NCI-H345 treated with DMSO at 0.1 percent for 48 hours (cell line): ENCODE measurements at regions not wholly inside any gene's neighbourhood (a gene's known extent, or its start where the extent isn't known, plus 50 kb on each side); places are given as distances from the start of the nearest gene placed in this dataset.

ENCODE experiments used
- DNase-seq: peaks from one replicate; lab custom pipeline; 2025; ENCODE audit not compliant: unreplicated experiment; lab: John Stamatoyannopoulos, UW

DNA sequence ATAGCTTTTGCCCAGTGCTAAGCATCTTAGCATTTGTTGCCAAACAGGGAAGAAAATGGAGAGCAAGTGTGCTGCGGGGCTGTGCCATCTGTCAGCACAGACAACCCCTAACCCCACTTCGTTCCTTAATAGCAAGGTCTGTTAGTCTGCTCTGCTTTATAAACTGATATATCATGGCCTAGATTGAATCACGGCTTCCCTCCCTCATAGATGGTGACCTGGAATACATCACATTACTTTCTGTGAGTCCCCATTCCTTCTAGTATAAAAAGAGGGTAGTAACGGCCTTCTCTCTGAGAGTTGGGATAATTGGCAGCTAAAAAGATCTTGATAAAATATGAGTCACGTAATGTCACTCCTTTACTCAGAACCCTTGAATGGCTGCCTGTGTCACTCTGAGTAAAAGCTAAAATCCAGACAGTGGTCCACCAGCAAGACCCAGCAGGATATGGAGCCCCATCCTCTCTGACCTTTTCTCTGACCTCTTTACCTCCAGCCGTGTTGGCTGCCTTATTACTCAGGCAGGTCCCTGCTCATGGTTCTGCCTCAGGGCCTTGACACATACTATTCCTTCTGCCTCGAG lies 151.7 kb downstream of the DLEU7 start:
- no peak for DNase-seq

DNA sequence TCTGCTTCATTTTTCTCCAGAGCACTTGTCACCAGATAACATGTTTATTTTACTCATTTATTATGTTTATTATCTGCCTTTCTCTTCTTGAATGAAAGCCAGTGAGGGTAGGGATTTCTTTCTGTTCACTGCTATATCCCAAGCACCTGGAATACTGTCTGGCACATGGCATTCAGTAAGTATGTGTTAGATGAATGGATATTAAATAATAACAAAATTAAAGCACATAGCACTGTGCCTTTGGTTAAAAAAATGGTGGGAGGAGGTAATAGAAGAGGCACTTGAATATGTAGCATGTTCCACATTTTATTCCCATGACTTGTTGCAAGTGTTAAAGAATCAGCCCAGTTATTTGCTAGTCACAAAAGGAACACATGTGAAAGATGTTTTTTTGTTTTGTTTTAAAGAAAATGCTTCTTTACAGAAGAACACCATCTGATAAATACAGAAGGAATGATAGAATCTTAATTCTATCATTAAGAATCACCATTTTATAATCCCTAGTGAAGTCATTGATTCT lies 151.0 kb downstream of the DLEU7 start:
- DNase-seq: no peak

DNA sequence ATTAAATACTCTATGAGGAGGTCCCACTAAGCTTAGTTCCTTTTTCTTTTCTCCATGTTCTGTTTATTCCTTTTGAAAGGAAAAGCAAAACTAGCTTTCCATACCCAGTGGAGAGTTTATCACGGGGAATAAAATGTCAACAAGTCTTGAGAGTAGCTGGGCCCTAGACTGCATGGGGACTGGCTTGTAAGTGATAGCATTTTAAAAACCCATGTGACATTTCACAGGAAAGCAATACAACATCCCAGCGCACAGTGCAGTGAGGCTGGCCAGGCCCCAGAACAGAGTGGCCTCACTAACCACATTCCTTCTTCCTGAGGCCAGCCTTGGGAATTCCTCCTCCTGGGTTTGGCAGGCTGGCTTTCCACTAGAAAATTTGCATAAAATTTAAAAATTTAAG lies 149.8 kb downstream of the DLEU7 start:
- no peak for DNase-seq

DNA sequence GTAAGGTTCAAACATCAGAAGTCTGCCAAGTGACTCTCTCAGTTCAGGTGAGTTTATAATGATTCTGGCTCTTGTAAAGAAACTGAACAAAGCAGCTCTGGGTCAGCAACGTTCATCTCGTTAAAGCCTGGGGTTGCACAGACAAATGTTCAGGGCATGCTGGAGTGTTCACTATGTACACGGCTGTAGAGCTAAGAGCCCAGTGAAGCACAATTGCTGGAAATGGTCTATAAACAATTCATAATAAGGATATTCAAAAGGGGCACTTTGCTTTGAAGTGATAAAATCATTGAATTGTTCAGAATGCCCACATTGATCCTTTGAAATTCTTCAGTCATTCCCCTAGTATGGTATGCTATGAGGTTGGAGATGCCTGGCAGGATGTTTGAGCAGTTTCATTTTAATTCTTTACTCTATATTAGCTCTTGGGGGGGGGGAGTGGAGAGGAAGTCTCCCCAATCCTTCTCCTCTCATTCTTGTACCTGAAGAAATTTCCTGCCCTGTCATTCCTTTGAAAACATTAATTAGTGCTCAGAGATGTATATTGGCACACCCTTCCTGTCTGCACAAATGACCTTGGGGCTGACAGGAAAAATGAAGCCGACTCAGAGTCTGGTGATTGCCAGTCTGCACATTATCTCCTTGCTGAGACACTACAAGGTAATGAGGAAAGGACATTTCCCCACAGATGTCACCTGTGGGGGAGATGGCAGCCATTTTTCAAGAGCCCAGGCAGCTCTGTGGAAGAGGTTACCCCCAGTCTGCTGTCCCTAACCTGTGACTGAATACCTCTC lies 145.5 kb downstream of the DLEU7 start:
- DNase-seq: no peak

DNA sequence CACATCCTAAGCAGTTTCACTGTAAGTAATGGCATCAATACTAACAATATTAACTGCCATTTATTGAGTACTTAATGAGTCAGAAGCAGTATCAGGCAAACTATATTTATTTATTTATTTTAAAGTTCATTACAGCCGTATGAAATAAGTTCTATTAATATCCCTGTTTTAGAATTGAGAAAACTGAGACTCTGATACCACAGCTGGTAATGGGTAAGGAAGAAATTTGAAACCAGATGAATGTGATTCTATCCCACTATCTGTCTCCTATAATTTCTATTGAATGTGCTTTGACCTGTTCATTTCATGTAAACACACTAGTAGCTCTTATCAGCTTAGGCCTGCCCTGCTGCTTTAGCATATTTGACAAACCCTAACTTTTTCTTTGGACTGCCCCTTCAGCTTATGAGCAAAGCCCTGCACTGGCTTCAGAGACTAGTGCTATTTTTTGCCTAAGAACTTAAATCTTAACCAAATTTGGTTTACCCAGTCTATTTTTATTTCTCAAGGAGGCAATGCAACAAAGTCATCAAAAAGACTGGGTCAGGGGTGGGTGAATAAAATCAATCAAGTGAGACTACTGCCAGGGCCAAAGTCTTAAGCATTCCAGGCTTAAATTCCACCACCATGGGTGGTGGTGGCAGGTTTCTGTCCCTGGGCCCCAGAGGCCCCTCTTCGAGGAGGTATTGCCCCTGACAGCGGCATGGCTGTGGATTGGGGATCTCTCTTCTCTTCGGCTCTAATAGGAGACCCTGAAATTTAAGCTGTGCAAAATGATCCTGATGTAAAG lies 143.4 kb downstream of the DLEU7 start:
- no peak for DNase-seq

DNA sequence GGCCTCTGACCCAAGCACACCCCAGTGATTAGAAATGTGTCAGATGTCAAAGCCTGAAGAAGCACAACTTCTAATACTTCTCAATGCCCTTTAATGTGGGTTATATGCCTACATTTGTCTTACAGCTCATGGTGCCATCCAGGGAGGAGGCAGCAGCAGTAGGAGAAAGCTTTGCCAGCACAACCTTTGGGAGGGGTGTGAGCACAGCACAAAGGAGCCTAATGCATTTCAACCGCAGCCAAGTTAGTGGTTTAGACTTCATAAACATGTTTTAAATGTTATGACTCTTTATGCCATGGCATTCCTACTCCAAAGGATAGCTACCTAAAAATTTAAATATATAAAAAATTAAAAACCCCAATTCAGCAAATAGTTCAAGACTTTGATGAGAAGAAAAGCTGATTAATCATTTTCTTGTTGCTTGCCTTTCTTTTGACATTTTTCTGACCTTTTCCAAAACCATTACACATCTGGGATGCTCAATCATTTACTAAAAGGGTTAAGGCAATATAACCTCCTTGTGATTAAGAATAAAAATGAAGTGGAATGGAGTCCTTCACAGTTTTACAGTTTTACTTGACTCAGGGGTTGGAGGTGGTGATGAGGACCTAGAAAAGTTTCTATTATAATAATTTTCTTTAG lies 142.7 kb downstream of the DLEU7 start:
- DNase-seq: no peak

DNA sequence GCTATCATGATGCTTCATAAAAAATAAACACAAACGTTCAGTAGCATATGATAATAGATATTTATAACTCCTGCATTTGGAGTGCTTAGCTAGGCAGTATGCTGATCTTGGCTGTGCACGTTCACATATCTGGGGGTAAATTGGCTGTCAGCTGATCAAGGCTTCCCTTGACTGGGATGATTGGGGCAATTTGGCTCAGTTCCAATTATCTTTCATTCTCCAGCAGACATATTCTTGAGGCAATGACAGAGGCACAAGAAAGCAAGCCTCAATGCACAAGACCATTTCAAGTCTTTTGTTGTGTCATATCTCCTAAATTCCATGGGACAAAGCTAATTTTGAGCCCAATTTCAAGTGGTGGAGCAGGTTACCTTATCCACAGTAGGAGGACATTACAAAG lies 142.0 kb downstream of the DLEU7 start:
- DNase-seq: no peak

DNA sequence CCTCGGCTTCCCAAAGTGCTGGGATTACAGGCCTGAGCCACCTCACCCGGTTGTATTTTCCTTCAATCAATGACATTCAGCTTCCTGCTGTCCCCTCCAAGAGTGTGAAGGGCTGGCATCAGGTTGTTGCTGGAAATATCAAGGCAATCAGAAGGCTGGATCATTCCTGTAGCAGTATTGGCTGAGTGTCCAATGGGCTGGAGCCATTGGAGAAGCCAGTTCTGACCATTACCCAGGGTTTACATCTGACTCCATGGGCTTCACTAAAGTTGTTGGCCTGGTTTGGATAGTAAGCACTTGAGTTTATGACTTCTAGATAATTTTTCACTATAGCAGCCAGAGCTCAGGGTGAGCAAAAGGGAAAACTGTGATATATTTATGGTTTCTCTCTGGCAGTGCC lies 137.0 kb downstream of the DLEU7 start:
- no peak for DNase-seq

DNA sequence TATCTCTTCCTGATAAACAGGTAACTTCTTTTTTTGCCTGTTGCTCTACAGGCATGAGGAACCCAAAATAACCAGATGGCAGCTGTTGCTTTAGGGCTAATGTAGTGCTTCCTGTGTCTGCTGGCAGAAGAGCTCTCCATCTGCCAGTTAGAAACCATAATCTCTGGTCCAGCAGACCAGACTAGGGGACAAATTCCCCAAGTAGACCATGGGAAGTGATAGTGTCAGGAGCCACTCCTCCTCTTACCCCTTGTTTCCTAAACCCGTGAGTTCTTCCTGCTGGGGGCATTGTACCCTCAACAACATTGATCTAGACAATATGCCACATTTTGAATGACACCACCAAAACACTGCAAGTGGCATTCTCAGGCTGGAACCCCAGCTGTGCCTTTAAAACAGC lies 135.9 kb downstream of the DLEU7 start:
- DNase-seq: no peak

DNA sequence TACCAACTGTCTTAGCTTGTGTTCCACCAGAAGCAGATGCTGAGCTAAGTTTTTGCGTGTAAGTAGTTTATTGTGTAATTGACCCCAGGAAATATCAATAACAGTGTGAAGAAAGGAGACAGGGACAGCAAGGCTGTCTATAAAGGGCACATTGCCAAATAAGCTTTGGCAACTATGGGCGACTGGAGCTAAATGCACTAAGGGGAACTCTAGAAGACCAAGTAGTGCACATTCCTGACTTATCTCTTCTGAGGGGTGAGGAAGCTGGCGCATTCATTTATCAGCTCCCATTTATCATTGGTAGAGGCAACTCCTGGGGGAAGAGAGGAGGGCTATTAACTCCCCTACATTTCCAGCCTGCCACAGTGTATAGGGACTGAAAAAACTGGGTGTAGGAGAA lies 135.0 kb downstream of the DLEU7 start:
- DNase-seq: no peak

DNA sequence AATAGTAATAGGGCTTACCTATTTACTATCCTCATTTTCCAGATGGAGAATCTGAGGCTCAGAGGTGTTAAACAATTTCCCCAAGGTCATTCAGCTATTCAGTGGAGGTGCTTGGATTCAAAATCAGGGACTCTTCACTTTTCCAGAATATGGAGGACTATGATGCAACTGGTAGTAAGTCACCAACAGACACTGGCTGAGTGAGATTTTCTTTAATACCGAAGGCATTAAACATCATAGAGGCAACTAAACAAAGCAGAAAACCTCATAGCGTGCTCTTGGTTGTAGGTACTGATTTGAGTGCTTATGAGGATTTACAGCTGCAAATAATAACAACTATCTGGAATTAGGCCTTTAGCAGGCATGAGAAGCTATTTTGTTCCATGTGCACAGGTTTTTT lies 134.4 kb downstream of the DLEU7 start:
- DNase-seq: no peak

DNA sequence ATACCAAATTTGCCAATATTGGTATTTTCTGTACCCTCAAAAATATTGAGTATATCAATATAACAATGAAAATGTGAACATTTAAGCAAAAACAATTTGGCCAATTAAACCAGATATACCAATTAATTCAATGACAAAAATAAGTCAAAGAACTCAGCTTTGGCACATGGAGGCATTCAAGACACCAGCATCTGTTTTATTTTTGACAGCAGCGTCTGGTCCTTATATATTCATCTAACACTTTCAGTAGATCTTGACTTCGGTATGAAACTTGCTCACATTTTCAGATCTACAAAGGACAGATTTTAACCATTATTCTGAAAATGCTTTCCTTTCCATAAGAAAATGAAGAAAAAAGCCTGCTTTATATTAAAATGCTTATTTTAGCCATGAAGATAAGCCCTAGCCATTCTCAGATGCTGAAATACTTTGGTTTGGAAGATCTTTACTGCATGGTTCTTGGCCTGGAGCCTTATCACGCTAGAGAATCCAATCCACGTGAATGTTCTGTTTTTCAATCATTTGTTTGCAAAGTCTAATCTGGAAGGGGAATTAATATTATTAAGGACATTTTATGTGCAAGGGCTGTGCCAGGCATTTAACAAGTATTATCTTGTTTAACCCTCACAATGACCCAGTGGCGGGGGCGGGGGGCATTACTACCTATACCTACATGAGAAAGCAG lies 132.2 kb downstream of the DLEU7 start:
- no peak for DNase-seq

DNA sequence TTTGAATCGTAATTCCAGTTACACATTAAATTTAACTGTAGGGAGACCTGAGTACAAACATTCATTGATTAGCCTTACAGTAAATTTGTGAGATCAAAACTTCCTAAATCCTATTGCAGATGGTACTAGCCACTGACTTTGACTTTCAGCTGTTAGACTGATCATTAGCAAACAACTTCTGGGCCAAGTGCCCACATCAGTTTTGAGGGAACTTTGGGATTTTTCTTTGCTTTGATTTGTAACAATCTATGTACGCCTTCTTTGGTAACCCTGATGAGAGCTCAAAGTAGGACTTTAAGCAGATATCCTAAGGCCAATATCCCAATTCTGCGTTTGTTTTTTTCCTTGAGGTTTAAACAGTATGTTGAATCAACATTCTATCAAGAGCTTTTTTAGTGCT lies 131.5 kb downstream of the DLEU7 start:
- no peak for DNase-seq

DNA sequence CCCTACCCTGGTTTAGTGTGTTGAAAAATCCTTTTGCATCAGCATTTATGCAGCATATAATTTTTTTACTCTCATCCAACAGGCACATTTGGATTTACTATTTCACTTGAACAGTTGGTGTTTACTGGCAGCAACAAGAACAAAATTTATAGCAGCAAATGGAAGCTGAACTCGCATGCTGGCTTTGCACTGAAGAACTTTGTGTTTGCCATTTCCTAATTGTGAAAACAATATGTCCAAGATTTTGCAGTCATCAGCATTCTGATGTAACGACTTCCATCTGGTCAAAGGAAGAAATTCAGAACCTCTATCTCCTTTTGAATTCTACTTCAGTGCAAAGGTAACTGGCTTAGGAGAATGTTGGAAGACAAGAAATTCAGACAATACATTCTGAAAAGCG lies 131.0 kb downstream of the DLEU7 start:
- DNase-seq: no peak

DNA sequence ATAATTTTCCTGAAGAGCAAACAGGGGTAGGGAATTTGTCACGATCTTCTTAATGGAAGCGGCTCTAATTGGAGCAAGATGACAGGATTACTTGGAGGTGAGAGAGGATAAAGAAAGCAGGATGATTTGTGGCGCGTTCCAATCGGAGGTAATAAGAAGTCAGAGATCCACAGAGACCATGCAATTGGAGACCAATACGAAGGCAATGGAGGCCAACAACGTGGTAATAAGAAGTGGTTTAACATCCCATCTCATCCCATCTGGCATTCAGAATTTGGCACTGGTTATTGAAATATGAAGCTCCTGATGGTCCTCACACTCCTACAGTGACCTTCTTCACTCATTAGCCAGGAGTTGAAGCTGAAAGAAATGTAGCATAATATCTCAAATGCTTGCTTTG lies 130.6 kb downstream of the DLEU7 start:
- no peak for DNase-seq

DNA sequence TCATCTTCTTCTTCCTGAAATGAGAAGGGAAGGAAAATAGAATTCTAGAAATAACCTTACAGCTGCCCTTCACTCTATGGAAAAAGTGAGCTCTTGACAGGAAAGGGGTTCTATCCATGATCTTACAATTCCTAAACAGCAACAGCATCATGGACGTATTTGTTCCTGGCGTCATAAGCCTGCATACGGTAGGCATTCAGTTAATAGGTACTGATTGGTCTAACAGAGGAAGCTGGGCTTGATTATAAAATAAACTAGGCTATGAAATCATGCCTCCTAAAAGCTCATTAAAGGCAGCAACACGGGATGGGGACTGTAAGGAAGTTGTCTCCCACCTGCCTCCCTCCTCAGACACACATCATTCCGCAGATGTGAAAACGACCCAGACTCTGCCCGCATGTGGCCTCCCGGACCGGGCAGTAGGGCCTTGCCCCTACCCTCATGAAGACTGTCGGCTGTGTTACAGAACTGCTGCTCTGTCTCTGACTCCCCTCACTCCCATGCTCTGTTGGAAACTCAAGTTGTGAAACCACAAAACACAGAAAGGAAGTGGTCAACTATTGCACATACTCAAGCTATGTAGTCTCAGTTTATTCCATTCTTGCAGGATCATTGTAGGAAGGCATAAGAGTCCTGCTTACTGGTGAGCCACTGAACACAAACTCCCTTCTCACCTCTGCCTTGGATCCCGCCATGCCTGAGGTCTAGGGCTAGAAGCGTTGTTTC lies 129.8 kb downstream of the DLEU7 start:
- DNase-seq: no peak

DNA sequence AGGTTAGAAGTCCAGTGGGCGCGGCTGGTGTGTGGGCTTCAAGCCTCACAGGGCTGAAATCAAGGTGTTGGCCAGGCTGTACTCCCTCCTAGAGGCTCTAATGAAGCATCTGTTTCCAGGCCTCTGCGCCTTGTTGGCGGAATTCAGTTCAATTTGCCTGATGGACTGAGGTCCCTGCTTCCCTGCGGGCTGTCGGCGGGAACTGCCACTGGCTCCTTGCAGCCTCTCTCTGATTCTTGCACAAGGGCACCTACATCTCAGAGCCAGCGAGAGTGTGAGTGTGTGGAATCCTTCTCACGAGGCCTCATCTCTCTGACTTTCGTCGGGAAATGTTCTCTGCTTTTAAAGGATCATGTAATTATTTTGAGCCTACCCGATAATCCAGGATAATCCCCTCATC lies 128.6 kb downstream of the DLEU7 start:
- DNase-seq: no peak

DNA sequence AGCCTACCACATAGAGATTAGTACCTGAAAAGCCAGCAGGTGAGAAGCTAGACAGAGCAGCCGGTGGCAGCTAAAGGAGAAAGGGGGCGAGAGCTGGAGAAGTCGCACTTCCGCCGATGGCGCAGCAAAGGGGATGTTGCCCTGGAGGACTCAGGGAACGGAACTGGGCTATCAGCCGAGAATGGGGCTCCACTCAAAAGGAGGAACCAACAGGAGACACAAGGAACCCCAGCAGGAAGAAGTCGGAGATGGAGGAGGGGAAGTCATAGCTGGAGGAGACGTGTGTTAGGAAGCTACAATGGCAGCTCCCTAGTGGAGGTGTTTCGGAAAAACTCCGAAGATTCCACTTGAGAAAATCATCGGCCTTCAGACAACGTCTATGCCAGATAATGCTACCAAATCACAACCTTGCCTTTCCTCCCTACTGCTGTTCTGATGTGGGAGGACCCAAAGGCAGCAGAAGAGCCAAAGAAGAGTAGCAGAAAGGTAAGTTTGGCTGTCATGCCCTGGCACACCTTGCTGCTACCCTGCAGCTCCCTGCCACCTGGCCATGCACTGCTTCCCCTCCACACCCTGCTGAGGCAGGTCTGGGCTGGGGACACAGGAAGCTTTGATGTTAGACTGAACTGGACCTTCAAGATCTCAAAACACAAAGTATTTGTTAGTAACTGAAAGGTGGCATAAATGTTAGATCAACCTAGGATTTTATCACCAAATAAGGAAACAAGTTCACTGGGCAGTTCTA lies 127.9 kb downstream of the DLEU7 start:
- no peak for DNase-seq

DNA sequence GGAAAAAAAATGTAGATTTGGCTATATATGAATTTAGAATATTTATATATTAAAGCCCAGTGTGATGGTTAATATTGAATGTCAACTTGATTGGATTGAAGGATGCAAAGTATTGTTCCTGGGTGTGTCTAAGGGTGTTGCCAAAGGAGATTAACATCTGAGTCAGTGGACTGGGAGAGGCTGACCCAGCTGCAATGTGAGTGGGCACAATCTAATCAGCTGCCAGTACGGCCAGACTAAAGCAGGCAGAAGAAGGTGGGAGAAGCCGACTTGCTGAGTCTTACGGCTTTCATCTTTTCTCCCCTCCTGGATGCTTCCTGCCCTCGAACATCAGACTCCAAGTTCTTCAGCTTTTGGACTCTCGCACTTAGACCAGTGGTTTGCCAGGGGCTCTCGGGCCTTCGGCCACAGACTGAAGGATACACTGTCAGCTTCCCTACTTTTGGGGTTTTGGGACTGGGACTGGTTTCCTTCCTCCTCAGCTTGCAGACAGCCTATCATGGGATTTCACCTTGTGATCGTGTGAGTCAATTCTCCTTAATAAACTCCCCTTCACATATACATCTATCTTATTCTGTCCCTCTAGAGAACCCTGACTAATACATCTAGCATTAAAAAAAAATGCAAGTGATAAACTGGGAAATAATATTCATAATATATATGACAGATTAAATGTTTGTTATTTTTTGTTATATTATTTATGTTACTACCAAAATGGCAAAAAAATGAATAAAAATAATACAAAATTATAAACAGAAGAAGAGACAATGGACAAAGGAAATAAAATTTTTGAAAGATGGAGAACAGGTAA lies 122.4 kb downstream of the DLEU7 start:
- no peak for DNase-seq
